ENCODE measurements at regions not wholly inside any gene's neighbourhood (a gene's known extent, or its start where the extent isn't known, plus 50 kb on each side); places are given as distances from the start of the nearest gene placed in this dataset.

GRCh38 chrX:106479920-106480319 lies 131.9 kb upstream of the RADX start:
- Histone ChIP-seq H4K5ac (ENCODE audit: insufficient read length, low read depth, low read length) (no peak overlapping the region), H3K4me2 (ENCODE audit: insufficient read depth, insufficient read length, low read length) (no peak overlapping the region), H4K20me1 (ENCODE audit: control insufficient read depth, insufficient read depth, insufficient read length) (peaks cover 3% of the 10 kb centered on the region), H2AFZ (ENCODE audit: low read length) (no peak overlapping the region), H3K23ac (ENCODE audit: insufficient read length, low read depth, low read length) (no peak overlapping the region), H3K27me3 (ENCODE audit: insufficient read depth, low read length) (no peaks in the 10 kb centered on the region), H4K8ac (replicated peaks; ENCODE audit: insufficient read length, low read depth, low read length) (no peak overlapping the region), H4K91ac (ENCODE audit: insufficient read length, low read depth, low read length) (no peak overlapping the region), H3K27ac (ENCODE audit: insufficient read length, low read depth, low read length) (no peak overlapping the region), H3K56ac (ENCODE audit: insufficient read length, low read depth, low read length) (no peak overlapping the region), H3T11ph (ENCODE audit: low read length) (no peak overlapping the region), H2BK5ac (ENCODE audit: insufficient read length, low read length) (no peak overlapping the region), H3K4ac (ENCODE audit: low read depth, low read length) (no peak overlapping the region), H3K9me3 (ENCODE audit: control insufficient read depth, low read depth, low read length) (no peaks in the 10 kb centered on the region), H2BK120ac (ENCODE audit: low read depth, low read length, poor library complexity, severe bottlenecking) (no peak overlapping the region), H3K79me2 (ENCODE audit: insufficient read depth, low read length) (no peaks in the 10 kb centered on the region), H2AK5ac (ENCODE audit: insufficient read length, low read length) (no peak overlapping the region), H3K18ac (ENCODE audit: insufficient read length, low read depth, low read length) (no peak overlapping the region), H3K79me1 (ENCODE audit: insufficient read depth, low read depth, low read length, poor library complexity, severe bottlenecking) (no peaks in the 10 kb centered on the region), H3K9ac (ENCODE audit: extremely low read depth, insufficient read length, low read length) (no peak overlapping the region), H2BK15ac (ENCODE audit: low read depth, low read length) (no peak overlapping the region), H3K23me2 (ENCODE audit: insufficient read length, low read depth, low read length, poor library complexity, severe bottlenecking) (no peaks in the 10 kb centered on the region), H3K14ac (ENCODE audit: insufficient read depth, low read length) (no peak overlapping the region), H2BK12ac (ENCODE audit: insufficient read length, low read depth, low read length) (no peak overlapping the region), H3K4me1 (ENCODE audit: insufficient read depth, low read length) (no peaks in the 10 kb centered on the region), H2BK20ac (ENCODE audit: low read depth, low read length, poor library complexity, severe bottlenecking) (no peak overlapping the region)
- no peak overlapping the region for H3K4me3 Mint-ChIP-seq
- DNase-seq = no peak
- H3K9me3 Mint-ChIP-seq = peaks cover 4 to 62% of the 10 kb centered on the region in 2 experiments; a peak in 3 of 5 replicates
- no peak overlapping the region for H3K27ac Mint-ChIP-seq
- peaks cover 2% of the 10 kb centered on the region for H3K27me3 Mint-ChIP-seq (ENCODE audit: low read depth)
- TF ChIP-seq CTCF (conservative IDR thresholded peaks at IDR 0.05) = no peak
- H3K4me1 Mint-ChIP-seq = no peaks in the 10 kb centered on the region
- no CpG with 5 or more reads among the region's 3 CpGs for WGBS (ENCODE audit: extremely low coverage, insufficient read length, low lambda C conversion rate)
- peaks cover 0 to 6% (median 0%) of the 10 kb centered on the region in 3 experiments; a peak in 2 of 7 replicates for H3K36me3 Mint-ChIP-seq (ENCODE audit: insufficient read depth in 1 of 3, low read depth in 3 of 3)

Data from H9 (cell line).